GM21390 (cell line): ENCODE measurements at regions not wholly inside any gene's neighbourhood (a gene's known extent, or its start where the extent isn't known, plus 50 kb on each side); places are given as distances from the start of the nearest gene placed in this dataset.

Source experiments
- ATAC-seq: cut with Tn5 transposase; IDR thresholded peaks from one replicate; pipeline ENCODE4 v1.9.1; 2021; ENCODE audit not compliant: unreplicated experiment

GRCh38 chr9:88037285-88037845, 63.0 kb upstream of the CDK20 start:
- ATAC-seq = no peak

GRCh38 chr9:88034964-88035363, 60.6 kb upstream of the CDK20 start:
- no peak for ATAC-seq

GRCh38 chr9:88033359-88033702, 59.0 kb upstream of the CDK20 start:
- ATAC-seq = no peak

DNA sequence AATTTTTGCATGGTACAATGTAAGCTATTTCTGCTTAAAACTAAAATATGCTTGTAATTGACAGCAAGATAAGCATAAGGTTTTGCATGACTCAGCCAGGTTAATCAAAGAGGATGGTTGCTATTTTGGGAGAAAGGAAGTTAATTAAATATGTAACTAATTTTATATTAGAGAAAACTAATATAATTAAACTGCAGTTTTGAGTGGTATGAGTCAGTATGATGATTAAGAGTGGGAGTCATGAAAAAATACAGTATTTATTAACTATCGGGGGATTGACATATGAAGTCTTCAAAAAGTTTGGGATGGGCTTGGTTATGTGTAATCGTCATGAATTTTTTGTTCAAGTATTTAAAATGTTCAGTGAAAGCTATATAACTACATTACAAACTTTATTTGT, 54.0 kb upstream of the CDK20 start:
- ATAC-seq = no peak

DNA sequence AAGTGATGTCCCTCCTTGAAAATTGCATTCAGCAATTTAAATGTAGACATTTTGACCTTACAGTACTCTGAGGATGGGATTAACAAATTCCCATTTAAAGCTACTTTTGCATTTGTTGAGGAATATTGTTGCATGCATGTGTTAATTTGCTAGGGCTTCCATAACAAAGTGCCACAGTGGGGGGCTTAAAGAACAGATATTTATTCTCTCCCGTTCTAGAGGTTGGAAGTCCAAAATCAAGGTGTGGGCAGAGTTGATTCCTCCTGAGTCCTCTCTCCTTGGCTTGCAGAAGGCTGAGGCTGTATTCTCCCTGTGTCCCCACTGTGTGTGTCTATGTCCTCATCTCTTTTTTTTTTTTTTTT, 51.8 kb upstream of the CDK20 start:
- ATAC-seq = no peak

DNA sequence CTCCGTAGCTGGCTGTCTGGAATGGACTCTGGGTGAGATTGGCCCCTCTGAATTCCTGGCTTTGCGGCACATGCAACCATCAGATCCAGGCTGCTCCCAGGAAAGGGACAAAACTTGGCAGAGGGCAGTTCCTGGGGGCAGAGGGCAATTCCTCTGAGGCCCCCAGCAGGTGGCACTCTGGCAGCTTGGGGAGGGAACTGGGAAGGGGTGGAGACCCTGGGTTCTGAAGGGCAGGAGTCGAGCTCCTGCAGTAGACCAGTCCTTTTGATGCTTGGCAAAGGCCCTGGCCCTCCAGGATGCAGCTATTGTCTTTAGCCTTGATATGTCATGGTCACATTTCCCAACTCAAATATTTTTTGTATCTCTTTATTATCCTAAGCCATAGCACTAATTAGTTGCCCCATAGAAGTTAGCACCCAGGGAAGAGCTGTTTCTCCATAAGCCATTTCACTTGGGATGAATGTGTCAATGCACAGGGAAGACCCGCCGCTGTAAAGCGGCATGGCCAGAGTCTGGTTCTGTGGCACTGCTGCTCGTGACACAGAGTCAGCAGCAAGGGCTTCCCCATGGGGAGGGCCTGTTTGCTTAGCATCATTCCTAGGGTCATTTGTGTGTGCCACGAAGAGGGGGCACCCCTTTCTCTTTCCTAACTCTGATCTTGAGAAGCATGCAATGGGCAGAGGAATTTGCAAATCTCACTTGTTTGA, 51.2 kb upstream of the CDK20 start:
- ATAC-seq = no peak

- no peak for ATAC-seq
Observed at GRCh38 chr9:88024896-88025295, 50.6 kb upstream of the CDK20 start.
